IPS-11a (cell line): ENCODE measurements at regions not wholly inside any gene's neighbourhood (a gene's known extent, or its start where the extent isn't known, plus 50 kb on each side); places are given as distances from the start of the nearest gene placed in this dataset.

Experiments used
- H3K4me3 ChIP-seq: one replicate; pipeline ENCODE4 v1.5.1; 2013; ENCODE audit warnings: low read depth, low read length, control low read depth

DNA sequence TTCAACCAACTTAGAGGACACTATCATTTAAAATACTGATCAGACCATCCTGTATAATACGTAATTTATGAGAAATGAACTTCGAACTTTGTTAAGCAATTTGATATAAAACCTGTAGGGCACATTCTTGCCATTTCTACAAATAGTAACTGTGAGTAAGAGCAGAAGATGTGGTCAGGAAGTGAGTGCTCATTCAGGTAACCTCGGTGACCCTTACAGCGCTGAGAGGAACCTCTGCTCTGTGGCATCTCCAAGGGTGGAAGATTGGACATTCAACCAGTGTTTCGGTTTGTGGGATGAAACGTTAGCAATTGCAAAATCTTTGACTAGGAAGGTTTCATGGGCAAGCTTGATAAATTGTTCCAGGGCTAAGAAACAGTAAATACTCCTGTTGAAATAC lies 194.8 kb upstream of the IRX2 start:
- no peak overlapping the region for H3K4me3 ChIP-seq

DNA sequence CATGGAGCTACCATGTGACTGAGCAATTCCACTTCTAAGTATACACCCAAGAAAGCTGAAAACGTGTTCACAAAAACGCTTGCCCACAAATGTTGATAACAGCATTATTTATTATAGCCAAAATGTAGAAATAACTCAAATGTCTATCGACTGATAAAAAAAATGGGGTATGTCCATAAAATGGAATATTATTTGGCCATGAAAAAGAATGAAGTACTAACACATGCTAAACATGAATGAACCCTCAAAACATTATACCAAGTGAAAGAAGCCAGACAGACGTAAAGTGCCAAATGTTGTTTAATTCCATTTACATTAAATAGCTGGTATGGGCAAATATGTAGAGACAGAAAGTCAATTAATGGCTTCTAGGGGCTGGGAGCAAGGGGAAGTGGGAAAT lies 184.9 kb upstream of the IRX2 start:
- no peak overlapping the region for H3K4me3 ChIP-seq

DNA sequence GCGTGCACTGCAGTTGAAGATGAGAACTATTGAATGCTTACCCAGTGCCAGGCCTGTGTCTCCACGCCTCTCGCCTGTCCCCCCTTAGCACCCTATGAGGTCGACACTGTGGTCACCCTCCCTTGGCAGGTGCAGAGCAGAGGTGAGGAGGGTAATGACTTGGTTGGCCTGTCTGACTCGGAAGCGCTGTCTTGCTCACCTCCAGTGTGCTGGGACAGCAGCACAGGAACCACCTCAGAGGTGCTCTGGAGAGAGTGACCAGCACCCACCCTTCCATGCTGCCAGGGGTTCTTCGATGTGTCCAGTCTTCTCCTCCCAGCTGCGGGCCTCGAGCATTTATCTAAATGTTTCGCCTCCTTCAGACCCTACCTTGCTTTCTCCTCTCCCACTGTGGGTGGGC lies 178.3 kb upstream of the IRX2 start:
- no peak overlapping the region for H3K4me3 ChIP-seq

DNA sequence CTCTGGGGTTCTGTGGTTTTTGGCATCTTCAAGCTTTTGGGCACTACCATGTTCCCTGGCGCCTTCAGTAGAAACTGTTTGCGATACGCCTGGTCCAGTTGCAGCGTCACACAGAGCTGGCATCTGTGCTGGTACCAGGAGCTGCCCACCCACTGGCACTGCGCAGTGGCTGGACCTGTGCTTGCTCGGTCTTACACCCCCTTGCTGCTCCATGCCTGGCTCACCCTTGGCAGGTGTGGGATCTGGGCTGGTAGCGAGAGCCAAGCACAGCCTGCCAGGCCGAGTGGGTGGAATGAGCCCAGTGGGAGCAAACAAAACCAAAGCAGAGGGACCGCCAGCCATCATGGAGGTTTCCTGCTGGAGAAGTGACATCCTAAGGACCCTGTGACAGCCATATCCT lies 170.2 kb upstream of the IRX2 start:
- H3K4me3 ChIP-seq: no peak overlapping the region

DNA sequence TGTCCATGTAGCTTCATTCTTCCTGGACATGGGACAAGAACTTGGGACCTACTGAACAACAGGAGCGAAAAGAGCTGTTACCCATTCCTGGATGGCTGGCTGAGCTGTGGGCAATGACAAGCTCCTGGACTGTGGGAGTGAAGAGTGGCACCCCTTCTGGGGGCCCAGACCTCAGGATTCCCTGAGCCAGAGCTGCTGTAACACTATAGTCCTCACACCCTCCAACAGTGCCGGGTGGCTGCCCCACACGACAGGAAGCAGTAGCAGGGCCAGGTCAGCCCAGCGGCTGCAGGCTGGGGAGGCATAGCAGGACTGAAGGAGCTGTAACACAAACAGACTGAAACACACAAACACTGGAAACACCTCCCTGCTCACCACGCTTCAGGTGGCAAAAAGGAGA lies 169.7 kb upstream of the IRX2 start:
- no peak overlapping the region for H3K4me3 ChIP-seq

DNA sequence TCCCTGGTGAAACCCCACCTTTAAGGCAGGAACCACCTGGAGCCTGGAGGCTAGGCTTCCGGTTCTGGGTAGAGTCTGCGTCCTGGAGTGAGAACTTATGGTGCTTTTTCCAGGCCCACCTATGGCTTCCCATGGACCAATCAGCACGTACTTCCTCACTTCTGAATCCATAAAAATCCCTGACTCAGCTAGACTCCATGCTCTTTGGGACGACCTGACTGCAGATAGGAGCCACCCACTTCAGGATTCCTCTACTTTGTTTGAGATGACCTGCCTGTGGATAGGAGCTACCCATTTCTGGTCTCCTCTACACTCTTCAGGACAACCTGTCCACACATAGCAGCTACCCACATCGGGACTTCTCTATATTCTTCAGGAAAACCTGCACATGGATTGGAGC lies 168.8 kb upstream of the IRX2 start:
- no peak overlapping the region for H3K4me3 ChIP-seq

DNA sequence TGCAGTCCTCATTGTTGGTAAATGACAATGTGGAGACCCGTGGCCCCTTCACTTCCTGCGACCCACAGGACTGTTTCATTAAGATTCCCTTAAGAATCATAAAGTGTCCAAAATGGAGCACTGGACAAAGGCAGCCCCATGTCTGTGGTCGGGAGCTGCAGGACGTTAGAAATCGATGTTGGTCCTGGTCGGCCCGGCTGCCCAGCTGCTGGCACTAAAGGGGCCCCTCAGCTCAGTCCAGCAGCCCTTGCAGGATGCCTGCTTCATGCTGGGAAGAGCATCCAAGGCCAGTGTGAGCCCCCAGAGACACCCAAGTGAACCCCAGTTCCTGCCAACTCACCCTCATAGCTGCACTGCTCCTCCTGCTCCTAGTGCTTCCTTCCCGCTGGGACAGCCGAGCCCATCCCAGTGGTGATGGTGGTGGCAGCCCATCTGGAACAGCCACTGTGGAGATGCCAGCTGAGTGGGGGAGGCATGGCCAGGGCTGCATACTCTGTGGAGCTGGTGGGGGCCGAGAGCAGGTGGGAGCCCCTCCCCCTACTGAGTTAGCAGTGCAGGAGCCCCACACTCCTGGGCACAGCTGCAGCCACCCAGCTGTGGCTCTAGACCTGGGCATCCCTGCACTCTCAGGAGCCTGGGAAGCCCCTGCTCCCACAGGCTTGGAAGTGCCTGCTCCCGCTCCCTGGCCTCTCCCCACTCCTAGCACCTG lies 168.0 kb upstream of the IRX2 start:
- H3K4me3 ChIP-seq: no peak overlapping the region

DNA sequence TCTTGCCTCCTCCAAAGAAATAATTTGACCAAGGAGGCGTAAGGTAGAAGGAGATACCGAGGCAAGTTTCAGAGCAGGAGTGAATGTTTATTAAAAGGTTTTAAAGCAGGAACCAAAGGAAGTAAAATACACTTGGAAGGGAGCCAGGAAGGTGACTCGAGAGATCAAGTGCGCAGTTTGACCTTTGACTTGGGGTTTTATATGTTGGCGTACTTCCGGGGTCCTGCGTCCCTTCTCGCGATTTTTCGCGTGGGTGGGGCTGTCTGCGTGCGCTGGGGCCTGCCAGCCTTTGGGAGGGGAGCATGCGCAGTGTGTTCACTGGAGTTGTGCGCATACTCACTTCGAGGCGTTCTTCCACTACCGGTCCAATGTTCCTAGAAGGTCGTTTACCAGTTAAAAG lies 166.0 kb upstream of the IRX2 start:
- H3K4me3 ChIP-seq: no peak overlapping the region

DNA sequence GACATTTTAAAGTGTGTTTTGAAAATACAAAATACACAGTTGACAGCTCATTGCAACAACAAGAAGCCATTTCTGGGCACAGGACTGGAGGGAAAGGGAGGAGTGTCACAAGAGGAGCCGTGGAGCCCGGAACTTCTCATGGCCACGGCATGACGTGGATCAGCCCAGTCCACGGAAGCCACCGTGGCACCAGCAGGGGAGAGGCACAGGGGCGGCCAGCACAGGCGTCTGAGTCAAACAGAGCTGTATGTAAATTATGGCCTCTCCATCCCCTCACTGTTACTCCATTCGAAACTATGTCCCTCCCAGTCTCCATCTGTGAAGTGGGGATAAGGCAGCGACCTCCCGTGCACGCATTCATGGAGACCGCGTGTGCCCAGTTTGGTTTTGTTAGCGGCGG lies 165.6 kb upstream of the IRX2 start:
- no peak overlapping the region for H3K4me3 ChIP-seq

DNA sequence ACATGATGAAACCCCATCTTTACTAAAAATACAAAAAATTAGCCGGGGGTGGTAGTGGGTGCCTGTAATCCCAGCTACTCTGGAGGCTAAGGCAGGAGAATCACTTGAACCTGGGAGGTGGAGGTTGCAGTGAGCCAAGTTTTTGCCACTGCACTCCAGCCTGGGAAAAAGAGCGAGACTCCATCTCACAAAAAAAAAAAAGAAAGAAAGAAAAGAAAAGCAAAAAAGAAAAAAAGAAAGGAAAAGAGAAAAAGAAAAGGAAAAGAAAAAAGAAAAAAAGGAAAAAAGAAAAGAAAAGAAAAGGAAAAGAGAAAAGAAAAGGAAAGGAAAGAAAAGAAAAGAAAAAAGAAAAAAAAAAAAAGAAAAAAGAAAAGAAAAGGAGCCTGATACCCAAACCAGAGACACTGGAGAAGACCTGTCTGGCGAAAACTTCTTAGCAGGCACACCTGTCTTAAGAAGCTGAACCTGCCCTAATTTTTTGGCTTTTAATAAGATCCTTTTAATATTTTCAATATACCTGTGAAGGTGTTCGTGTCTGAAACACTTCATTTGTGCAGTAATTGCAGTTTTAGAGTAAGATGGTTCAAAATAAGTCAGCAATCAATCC lies 164.7 kb upstream of the IRX2 start:
- H3K4me3 ChIP-seq: no peak overlapping the region

DNA sequence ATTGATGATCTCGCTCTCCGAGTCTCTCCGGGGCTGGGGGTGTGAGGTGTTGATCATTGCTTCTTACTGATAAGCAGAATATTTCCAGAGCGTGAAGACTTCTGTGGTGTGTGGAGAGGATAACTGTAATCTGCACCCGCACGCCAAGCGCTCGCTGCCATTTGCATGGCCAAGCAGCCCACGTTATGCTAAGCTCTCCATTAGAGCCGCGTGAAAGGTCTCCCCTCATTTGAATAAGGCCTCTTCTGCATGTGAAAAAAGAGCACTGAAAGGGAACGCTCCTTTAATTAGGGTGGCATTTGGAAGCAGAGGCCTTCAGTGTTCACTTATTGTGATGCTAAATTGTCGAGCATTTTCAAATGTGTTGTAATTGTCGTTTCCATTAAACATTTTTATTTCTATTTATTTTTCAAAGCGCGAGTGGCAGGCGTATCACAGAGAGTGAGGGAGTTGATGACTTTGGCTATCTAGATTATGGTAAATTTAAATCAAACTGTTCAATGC lies 163.6 kb upstream of the IRX2 start:
- H3K4me3 ChIP-seq: no peak overlapping the region

DNA sequence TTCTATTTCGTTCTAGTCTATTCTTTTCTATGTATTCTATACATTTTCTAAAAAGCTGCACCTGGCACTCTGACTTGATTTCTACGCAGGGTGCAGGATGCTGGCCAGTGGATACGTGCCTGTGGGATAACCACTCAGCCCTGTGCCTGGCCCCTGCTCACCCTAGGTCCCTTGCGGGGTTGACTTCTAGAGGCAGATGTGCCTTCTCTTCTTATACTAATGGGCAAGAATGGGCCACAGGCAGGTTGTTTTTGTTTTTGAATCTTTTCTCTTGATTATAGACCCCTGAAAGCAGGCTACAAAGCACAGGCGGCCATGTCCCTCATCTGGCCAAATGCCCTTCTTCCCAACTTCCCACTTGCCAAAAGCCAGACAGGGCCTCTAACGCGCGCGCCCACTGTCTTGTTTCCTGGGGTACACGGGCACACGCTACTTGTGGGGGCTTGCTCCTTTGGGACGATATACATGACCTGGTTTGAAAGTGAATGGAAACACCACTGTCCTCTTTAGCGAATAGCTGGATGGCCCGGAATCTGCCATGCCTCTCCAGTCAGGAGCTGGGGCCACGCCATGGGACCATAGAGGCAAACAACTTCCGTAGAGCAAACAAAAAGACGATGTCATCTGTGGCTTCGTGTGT lies 162.7 kb upstream of the IRX2 start:
- no peak overlapping the region for H3K4me3 ChIP-seq

DNA sequence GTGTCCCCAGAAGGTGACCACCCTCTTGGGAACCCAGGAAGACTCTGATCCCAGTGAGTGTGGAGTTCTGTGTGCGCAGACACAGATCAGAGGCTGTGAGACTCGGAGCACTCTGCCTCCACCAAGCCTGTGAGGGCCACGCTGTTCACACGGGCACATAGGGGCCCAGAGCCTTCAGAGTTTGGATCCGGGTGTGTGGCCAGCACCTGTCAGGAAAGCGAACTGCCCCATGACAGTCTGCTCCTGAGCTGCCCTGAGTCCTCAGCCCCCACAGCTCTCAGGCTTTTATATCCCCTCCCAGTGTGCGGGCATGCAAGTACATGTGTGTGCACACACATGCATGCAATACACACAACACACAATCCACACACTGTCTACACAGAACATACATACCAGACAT lies 161.8 kb upstream of the IRX2 start:
- no peak overlapping the region for H3K4me3 ChIP-seq

DNA sequence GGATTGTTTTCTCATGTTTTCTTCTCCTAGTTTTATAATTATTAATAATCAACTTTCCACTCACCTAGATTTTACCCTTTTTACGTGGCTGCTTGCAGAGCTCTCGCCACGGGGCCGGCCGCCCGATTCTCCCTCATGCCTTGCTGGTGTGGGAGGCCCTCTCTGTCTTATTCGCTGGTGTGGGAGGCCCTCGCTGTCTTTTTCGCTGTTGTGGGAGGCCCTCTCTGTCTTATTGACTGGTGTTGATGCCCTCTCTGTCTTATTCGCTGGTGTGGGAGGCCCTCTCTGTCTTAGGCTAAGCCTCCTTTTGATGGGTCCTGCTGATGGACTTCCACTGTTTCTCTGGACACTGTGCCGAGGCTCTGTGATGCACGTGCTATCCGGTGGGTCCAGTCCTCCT lies 161.3 kb upstream of the IRX2 start:
- H3K4me3 ChIP-seq: no peak overlapping the region

DNA sequence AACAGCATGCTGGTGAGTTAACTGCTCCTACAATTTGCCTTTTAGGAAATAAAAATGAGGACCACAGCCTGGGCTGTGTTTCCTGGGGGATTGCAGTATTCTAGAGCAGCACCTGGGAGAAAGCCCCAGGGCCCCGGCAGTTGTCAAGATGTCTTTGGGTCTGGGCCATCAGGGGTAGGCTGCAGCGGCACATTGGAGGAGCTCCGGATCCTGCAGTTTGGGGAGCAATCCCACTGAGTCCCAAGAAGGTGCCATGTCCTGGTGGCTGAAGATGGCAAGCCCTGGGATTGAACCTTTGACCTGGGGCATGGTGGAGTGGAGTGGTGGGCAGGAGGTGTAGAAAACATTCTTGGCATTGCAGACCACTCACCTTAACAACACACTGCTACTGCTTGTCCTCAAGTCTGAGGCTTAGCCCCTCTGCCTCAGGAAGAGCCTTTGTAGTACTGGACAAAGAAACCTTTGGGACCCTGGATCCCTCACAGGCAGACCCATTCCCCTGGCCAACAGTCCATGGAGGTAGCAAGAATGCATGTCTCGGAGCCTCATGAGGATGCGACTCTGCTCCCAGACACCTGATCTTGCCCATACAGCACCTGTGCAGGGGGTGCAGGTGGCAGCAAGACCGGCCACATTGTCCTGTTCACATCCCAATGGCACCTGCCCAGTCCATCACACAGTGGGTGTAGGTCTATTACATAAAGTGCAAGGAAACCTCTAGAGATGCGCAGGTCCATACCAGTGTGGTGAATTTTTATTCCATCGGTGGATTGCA lies 159.1 kb upstream of the IRX2 start:
- H3K4me3 ChIP-seq: no peak overlapping the region

DNA sequence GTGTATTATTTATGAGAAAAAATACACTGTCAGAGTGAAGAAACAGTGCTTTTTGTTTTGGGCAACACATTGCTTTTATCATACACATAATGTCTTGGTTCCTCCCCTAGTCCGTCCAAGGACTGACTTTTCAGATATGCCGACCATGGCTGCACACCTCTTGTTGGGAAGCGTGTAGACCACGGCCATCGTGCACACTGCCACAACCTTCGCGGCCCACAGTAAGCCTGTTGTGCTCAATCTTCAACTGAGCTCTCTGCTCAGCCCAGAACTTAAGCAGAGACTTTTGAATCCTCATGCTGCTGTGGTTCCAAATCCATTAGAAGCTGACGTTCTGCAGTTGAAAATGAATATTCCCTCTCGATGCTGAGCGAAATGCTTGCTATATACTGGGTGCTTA lies 157.6 kb upstream of the IRX2 start:
- no peak overlapping the region for H3K4me3 ChIP-seq

DNA sequence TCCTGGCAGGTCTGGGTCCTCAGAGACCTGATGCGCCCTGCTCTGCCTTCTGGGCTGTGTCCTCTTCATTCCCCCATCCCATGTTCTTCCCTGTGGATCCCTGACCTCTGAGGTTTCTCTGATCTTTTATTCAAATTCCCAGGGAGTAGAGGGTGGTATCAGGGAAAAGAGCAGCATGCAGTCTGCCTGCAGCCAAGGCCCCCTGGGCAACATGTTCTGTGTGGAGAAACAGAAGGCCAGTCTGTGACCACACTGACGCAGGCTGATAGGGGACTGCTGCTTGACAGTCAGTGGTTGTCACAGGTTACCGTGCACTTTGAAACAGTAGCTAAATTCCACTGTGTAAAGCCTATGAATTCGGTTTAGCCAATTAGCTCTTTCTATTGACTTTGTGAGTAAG lies 156.6 kb upstream of the IRX2 start:
- no peak overlapping the region for H3K4me3 ChIP-seq

DNA sequence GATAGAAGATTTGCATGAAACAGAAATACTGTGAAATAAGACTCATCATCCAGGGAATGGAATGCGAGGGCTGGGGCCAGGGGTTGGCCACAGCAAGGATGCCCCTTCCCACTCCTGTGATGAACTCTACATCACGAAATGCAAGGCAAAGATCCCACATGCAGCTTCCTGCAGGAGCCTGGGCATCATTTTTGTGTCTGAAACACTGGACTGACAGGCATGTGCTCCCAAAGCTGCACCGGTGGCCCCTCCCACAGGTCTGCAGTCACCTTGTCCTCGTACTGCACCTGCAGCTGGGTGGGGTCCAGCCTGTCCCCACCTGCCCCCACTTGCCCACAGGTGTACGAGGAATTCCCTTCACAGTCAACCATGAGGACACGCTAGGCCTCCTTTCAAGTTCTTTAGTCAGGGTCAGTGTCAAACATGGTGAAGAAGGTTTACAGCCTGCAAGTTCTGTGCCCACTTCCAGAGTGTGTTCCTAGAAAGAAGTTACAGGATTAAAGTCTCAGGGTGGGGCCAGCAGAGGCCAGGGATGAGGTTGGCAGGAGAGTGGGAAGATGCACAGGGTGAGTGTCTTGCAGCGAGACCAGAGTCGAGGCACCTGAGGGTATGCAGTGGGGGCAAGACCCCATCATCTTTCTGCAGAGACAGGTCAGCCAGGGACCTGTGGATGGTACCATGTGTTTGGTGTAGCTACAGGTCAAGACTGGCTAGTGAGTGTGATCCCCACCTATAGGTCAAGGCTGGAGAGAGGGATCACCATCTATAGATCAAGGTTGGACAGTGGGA lies 155.0 kb upstream of the IRX2 start:
- H3K4me3 ChIP-seq: no peak overlapping the region

DNA sequence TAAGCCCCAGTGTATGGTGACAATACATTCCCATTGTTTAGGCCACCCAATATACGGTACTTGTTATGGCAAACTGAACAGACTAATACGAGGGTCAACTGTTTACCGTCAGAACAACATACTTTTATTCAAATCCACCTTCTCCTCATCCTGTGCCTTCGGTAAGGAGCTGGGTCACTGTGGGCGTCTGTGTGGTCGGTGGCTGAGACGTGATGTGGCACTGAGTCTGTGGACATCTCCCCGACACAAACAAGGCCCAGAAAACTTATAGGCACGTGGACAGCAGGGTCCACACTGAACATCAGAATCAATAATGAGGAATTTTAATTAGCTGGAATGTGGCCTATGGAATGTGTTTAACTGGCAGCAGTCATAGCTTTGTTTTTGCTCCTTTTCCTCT lies 154.3 kb upstream of the IRX2 start:
- no peak overlapping the region for H3K4me3 ChIP-seq

DNA sequence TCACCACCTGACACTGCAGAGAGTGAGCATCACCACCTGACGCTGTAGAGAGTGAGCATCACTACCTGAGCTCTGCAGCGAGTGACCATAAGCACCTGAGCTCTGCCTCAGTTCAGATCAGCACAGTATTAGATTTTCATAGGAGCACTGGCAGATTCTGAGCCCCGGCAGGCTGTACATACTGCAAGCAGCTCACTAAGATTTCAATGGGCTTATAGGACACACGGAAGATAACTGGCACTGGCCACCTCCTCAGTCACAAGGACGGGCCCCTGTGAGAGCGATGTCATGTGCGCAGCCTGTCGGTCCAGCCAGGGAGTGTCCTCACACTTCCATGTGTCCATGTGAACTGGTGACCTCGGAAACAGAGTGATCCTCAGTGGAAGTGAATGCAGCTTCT lies 153.5 kb upstream of the IRX2 start:
- H3K4me3 ChIP-seq: no peak overlapping the region

DNA sequence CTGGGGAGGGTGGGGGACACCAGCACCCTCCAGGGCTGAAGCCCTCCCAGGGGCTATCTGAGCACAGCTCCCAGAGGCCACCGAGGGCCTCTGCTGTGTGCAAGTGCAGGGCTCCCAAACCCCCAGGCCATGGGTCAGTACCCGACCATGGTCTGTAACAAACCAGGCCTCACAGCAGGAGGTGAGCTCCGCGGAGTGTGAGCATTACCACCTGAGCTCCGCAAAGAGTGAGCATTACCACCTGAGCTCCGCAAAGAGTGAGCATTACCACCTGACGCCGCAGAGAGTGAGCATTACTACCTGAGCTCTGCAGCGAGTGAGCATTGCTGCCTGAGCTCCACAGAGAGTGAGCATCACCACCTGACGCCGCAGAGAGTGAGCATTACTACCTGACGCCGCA lies 152.9 kb upstream of the IRX2 start:
- H3K4me3 ChIP-seq: no peak overlapping the region
